Activated T-helper 1 cell treated with Interleukin-2 at 50 U/mL for 16 hours (primary cell): ENCODE measurements at regions not wholly inside any gene's neighbourhood (a gene's known extent, or its start where the extent isn't known, plus 50 kb on each side); places are given as distances from the start of the nearest gene placed in this dataset.
"Not testable (repeated sequence)": the region's sequence is repeated elsewhere in the genome, so short reads cannot be mapped to it uniquely, and the experiment has no call there.

Experiments used
- DNase-seq: peaks from one replicate; pipeline ENCODE4 v3.0.0-alpha.2; 2020; ENCODE audit warnings: low read depth

GRCh38 chr2:199216253-199216652 lies 241.5 kb downstream of the SATB2 start:
- DNase-seq: no peak

GRCh38 chr2:199207011-199207410 lies 250.7 kb downstream of the SATB2 start:
- no peak for DNase-seq

- no peak for DNase-seq
These were observed 251.2 kb downstream of the SATB2 start for GRCh38 chr2:199206536-199206935.

GRCh38 chr2:199202964-199203363 lies 254.8 kb downstream of the SATB2 start:
- no peak for DNase-seq

- DNase-seq: no peak
These were observed 256.2 kb downstream of the SATB2 start for GRCh38 chr2:199201539-199201938.

GRCh38 chr2:199199797-199200196 lies 257.9 kb downstream of the SATB2 start:
- DNase-seq: no peak

GRCh38 chr2:199197448-199197847 lies 260.3 kb downstream of the SATB2 start:
- DNase-seq: no peak

GRCh38 chr2:199196686-199197085 lies 261.1 kb downstream of the SATB2 start:
- DNase-seq: no peak

- DNase-seq: no peak
These were observed 261.7 kb downstream of the SATB2 start for GRCh38 chr2:199195927-199196502.

GRCh38 chr2:199191461-199191860 lies 266.3 kb downstream of the SATB2 start:
- no peak for DNase-seq

GRCh38 chr2:199189229-199189628 lies 268.5 kb downstream of the SATB2 start:
- no peak for DNase-seq

- DNase-seq: no peak
These were observed 271.4 kb downstream of the SATB2 start for GRCh38 chr2:199186301-199186751.

GRCh38 chr2:199185174-199185573 lies 272.6 kb downstream of the SATB2 start:
- not testable (repeated sequence) for DNase-seq

GRCh38 chr2:199163613-199164458 lies 293.9 kb downstream of the SATB2 start:
- no peak for DNase-seq

- DNase-seq: no peak
These were observed 296.9 kb downstream of the SATB2 start for GRCh38 chr2:199160677-199161465.

GRCh38 chr2:199160081-199160480 lies 297.7 kb downstream of the SATB2 start:
- DNase-seq: no peak

- no peak for DNase-seq
These were observed 309.5 kb downstream of the SATB2 start for GRCh38 chr2:199148076-199148845.

- no peak for DNase-seq
These were observed 310.5 kb downstream of the SATB2 start for GRCh38 chr2:199147216-199147615.

GRCh38 chr2:199144546-199144945 lies 313.2 kb downstream of the SATB2 start:
- DNase-seq: no peak

- DNase-seq: no peak
These were observed 313.7 kb downstream of the SATB2 start for GRCh38 chr2:199144036-199144435.

GRCh38 chr2:199136681-199137080 lies 321.1 kb downstream of the SATB2 start:
- DNase-seq: no peak

GRCh38 chr2:199136242-199136641 lies 321.5 kb downstream of the SATB2 start:
- DNase-seq: no peak
